ENCODE measurements at regions not wholly inside any gene's neighbourhood (a gene's known extent, or its start where the extent isn't known, plus 50 kb on each side); places are given as distances from the start of the nearest gene placed in this dataset.
"Not testable (repeated sequence)": the region's sequence is repeated elsewhere in the genome, so short reads cannot be mapped to it uniquely, and the experiment has no call there.

- no peak overlapping the region for H3K9ac ChIP-seq (ENCODE audit: low read depth, low read length)
- no peak overlapping the region for H3K4me3 ChIP-seq (ENCODE audit: low read length)
- H3K27me3 ChIP-seq (ENCODE audit: control insufficient read depth, insufficient read depth, low read length): no peaks in the 10 kb centered on the region
- H3K4me1 ChIP-seq (ENCODE audit: control insufficient read depth, insufficient read depth, low read length): no peaks in the 10 kb centered on the region
- no peak overlapping the region for H3K4me2 ChIP-seq (ENCODE audit: low read length)
- H3K36me3 ChIP-seq (ENCODE audit: insufficient read depth, low read length): no peaks in the 10 kb centered on the region
- no peaks in the 10 kb centered on the region for H3K9me3 ChIP-seq (replicated peaks; ENCODE audit: low read length)
These were observed 1218.1 kb downstream of the ROBO2 start for GRCh38 chr3:78257951-78258530.

- Histone ChIP-seq H3K9ac (ENCODE audit: low read depth, low read length) (no peak overlapping the region), H3K9me3 (replicated peaks; ENCODE audit: low read length) (no peaks in the 10 kb centered on the region), H3K4me1 (ENCODE audit: control insufficient read depth, insufficient read depth, low read length) (no peaks in the 10 kb centered on the region), H3K4me3 (ENCODE audit: low read length) (no peak overlapping the region), H3K4me2 (ENCODE audit: low read length) (no peak overlapping the region), H3K36me3 (ENCODE audit: insufficient read depth, low read length) (no peaks in the 10 kb centered on the region), H3K27me3 (ENCODE audit: control insufficient read depth, insufficient read depth, low read length) (no peaks in the 10 kb centered on the region)
These were observed 1218.9 kb downstream of the ROBO2 start for GRCh38 chr3:78258798-78259197.

GRCh38 chr3:78260388-78260787, 1220.5 kb downstream of the ROBO2 start:
- Histone ChIP-seq H3K27me3 (ENCODE audit: control insufficient read depth, insufficient read depth, low read length) (no peaks in the 10 kb centered on the region), H3K4me3 (ENCODE audit: low read length) (no peak overlapping the region), H3K9me3 (replicated peaks; ENCODE audit: low read length) (no peaks in the 10 kb centered on the region), H3K36me3 (ENCODE audit: insufficient read depth, low read length) (no peaks in the 10 kb centered on the region), H3K4me1 (ENCODE audit: control insufficient read depth, insufficient read depth, low read length) (no peaks in the 10 kb centered on the region), H3K9ac (ENCODE audit: low read depth, low read length) (no peak overlapping the region), H3K4me2 (ENCODE audit: low read length) (no peak overlapping the region)

- H3K9ac ChIP-seq (ENCODE audit: low read depth, low read length); H3K4me3 ChIP-seq (ENCODE audit: low read length); H3K36me3 ChIP-seq (ENCODE audit: insufficient read depth, low read length); H3K4me2 ChIP-seq (ENCODE audit: low read length); H3K4me1 ChIP-seq (ENCODE audit: control insufficient read depth, insufficient read depth, low read length); H3K9me3 ChIP-seq (replicated peaks; ENCODE audit: low read length); H3K27me3 ChIP-seq (ENCODE audit: control insufficient read depth, insufficient read depth, low read length): not testable (repeated sequence)
These were observed 1226.7 kb downstream of the ROBO2 start for GRCh38 chr3:78266550-78266949.

GRCh38 chr3:78267235-78267634, 1227.3 kb downstream of the ROBO2 start:
- Histone ChIP-seq H3K4me3 (ENCODE audit: low read length) (no peak overlapping the region), H3K9ac (ENCODE audit: low read depth, low read length) (no peak overlapping the region), H3K27me3 (ENCODE audit: control insufficient read depth, insufficient read depth, low read length) (no peaks in the 10 kb centered on the region), H3K36me3 (ENCODE audit: insufficient read depth, low read length) (no peaks in the 10 kb centered on the region), H3K4me2 (ENCODE audit: low read length) (no peak overlapping the region), H3K9me3 (replicated peaks; ENCODE audit: low read length) (no peaks in the 10 kb centered on the region), H3K4me1 (ENCODE audit: control insufficient read depth, insufficient read depth, low read length) (no peaks in the 10 kb centered on the region)

GRCh38 chr3:78268087-78268486, 1228.2 kb downstream of the ROBO2 start:
- H3K4me2 ChIP-seq (ENCODE audit: low read length): no peak overlapping the region

GRCh38 chr3:78268716-78269668, 1229.1 kb downstream of the ROBO2 start:
- Histone ChIP-seq H3K36me3 (ENCODE audit: insufficient read depth, low read length) (no peaks in the 10 kb centered on the region), H3K9me3 (replicated peaks; ENCODE audit: low read length) (no peaks in the 10 kb centered on the region), H3K27me3 (ENCODE audit: control insufficient read depth, insufficient read depth, low read length) (no peaks in the 10 kb centered on the region), H3K4me1 (ENCODE audit: control insufficient read depth, insufficient read depth, low read length) (no peaks in the 10 kb centered on the region), H3K9ac (ENCODE audit: low read depth, low read length) (no peak overlapping the region), H3K4me2 (ENCODE audit: low read length) (no peak overlapping the region), H3K4me3 (ENCODE audit: low read length) (no peak overlapping the region)

More at GRCh38 chr3:78268087-78268486, 1228.2 kb downstream of the ROBO2 start:
- Histone ChIP-seq H3K4me1 (ENCODE audit: control insufficient read depth, insufficient read depth, low read length) (no peaks in the 10 kb centered on the region), H3K9me3 (replicated peaks; ENCODE audit: low read length) (no peaks in the 10 kb centered on the region), H3K9ac (ENCODE audit: low read depth, low read length) (no peak overlapping the region), H3K27me3 (ENCODE audit: control insufficient read depth, insufficient read depth, low read length) (no peaks in the 10 kb centered on the region), H3K36me3 (ENCODE audit: insufficient read depth, low read length) (no peaks in the 10 kb centered on the region), H3K4me3 (ENCODE audit: low read length) (no peak overlapping the region)

GRCh38 chr3:78273326-78273725, 1233.4 kb downstream of the ROBO2 start:
- H3K4me3 ChIP-seq (ENCODE audit: low read length): no peak overlapping the region
- no peaks in the 10 kb centered on the region for H3K9me3 ChIP-seq (replicated peaks; ENCODE audit: low read length)
- no peaks in the 10 kb centered on the region for H3K36me3 ChIP-seq (ENCODE audit: insufficient read depth, low read length)
- no peaks in the 10 kb centered on the region for H3K27me3 ChIP-seq (ENCODE audit: control insufficient read depth, insufficient read depth, low read length)
- H3K4me2 ChIP-seq (ENCODE audit: low read length): no peak overlapping the region
- H3K4me1 ChIP-seq (ENCODE audit: control insufficient read depth, insufficient read depth, low read length): no peaks in the 10 kb centered on the region
- H3K9ac ChIP-seq (ENCODE audit: low read depth, low read length): no peak overlapping the region

- Histone ChIP-seq H3K27me3 (ENCODE audit: control insufficient read depth, insufficient read depth, low read length) (no peaks in the 10 kb centered on the region), H3K9ac (ENCODE audit: low read depth, low read length) (no peak overlapping the region), H3K4me2 (ENCODE audit: low read length) (no peak overlapping the region), H3K9me3 (replicated peaks; ENCODE audit: low read length) (no peaks in the 10 kb centered on the region), H3K36me3 (ENCODE audit: insufficient read depth, low read length) (no peaks in the 10 kb centered on the region), H3K4me3 (ENCODE audit: low read length) (no peak overlapping the region), H3K4me1 (ENCODE audit: control insufficient read depth, insufficient read depth, low read length) (no peaks in the 10 kb centered on the region)
These were observed 1234.7 kb downstream of the ROBO2 start for GRCh38 chr3:78274475-78275065.

- Histone ChIP-seq H3K4me3 (ENCODE audit: low read length) (no peak overlapping the region), H3K9ac (ENCODE audit: low read depth, low read length) (no peak overlapping the region), H3K27me3 (ENCODE audit: control insufficient read depth, insufficient read depth, low read length) (no peaks in the 10 kb centered on the region), H3K4me1 (ENCODE audit: control insufficient read depth, insufficient read depth, low read length) (no peaks in the 10 kb centered on the region), H3K36me3 (ENCODE audit: insufficient read depth, low read length) (no peaks in the 10 kb centered on the region), H3K4me2 (ENCODE audit: low read length) (no peak overlapping the region), H3K9me3 (replicated peaks; ENCODE audit: low read length) (no peaks in the 10 kb centered on the region)
These were observed 1235.5 kb downstream of the ROBO2 start for GRCh38 chr3:78275420-78275852.

- Histone ChIP-seq H3K4me1 (ENCODE audit: control insufficient read depth, insufficient read depth, low read length) (no peaks in the 10 kb centered on the region), H3K27me3 (ENCODE audit: control insufficient read depth, insufficient read depth, low read length) (no peaks in the 10 kb centered on the region), H3K4me3 (ENCODE audit: low read length) (no peak overlapping the region), H3K4me2 (ENCODE audit: low read length) (no peak overlapping the region), H3K36me3 (ENCODE audit: insufficient read depth, low read length) (no peaks in the 10 kb centered on the region), H3K9ac (ENCODE audit: low read depth, low read length) (no peak overlapping the region), H3K9me3 (replicated peaks; ENCODE audit: low read length) (no peaks in the 10 kb centered on the region)
These were observed 1237.3 kb downstream of the ROBO2 start for GRCh38 chr3:78277220-78277619.
